Neuronal stem cell (in vitro differentiated cells): ENCODE measurements at regions not wholly inside any gene's neighbourhood (a gene's known extent, or its start where the extent isn't known, plus 50 kb on each side); places are given as distances from the start of the nearest gene placed in this dataset.

Source experiments
- DNase-seq: peaks from one replicate; pipeline ENCODE4 v3.0.0-alpha.2; 2013; ENCODE audit warnings: low spot score
- H2AFZ ChIP-seq: one replicate; pipeline ENCODE4 v1.6.1; 2013; ENCODE audit warnings: mild to moderate bottlenecking, low read length, inconsistent platforms
- H2AK5ac ChIP-seq: 2 replicates; pipeline ENCODE4 v1.6.1; 2013; ENCODE audit warnings: low read depth, mild to moderate bottlenecking, inconsistent platforms, low read length, moderate library complexity, mixed read lengths
- H2BK120ac ChIP-seq: 2 replicates; pipeline ENCODE4 v1.6.1; 2013; ENCODE audit warnings: low read depth, mild to moderate bottlenecking, inconsistent platforms, low read length, moderate library complexity, mixed read lengths
- H2BK12ac ChIP-seq: one replicate; pipeline ENCODE4 v1.6.1; 2013; ENCODE audit warnings: low read length, inconsistent platforms
- H2BK15ac ChIP-seq: 2 replicates; pipeline ENCODE4 v1.6.1; 2013; ENCODE audit warnings: mild to moderate bottlenecking, low read length, inconsistent platforms, mixed read lengths
- H2BK5ac ChIP-seq: one replicate; pipeline ENCODE4 v1.6.1; 2013; ENCODE audit warnings: inconsistent platforms, mild to moderate bottlenecking, low read length, moderate library complexity
- H3K14ac ChIP-seq: one replicate; pipeline ENCODE4 v1.6.1; 2013; ENCODE audit warnings: low read length, inconsistent platforms
- H3K18ac ChIP-seq: 2 replicates; pipeline ENCODE4 v1.6.1; 2013; ENCODE audit warnings: low read length, inconsistent platforms
- H3K23ac ChIP-seq: 2 replicates; pipeline ENCODE4 v1.6.1; 2013; ENCODE audit warnings: low read depth, mild to moderate bottlenecking, mixed read lengths, low read length, inconsistent platforms; ENCODE audit not compliant: poor library complexity
- H3K27ac ChIP-seq: replicated peaks from 3 replicates; pipeline ENCODE4 v1.5.1; 2013; ENCODE audit warnings: low read length, inconsistent platforms
- H3K27me3 ChIP-seq, 3 experiments: 2 replicates each; pipeline ENCODE4 v1.6.1; 2013; ENCODE audit warnings: low read length in 3 of 3, mild to moderate bottlenecking in 2 of 3, inconsistent platforms in 1 of 3, low read depth in 1 of 3, mixed read lengths in 1 of 3, moderate library complexity in 1 of 3; ENCODE audit not compliant: control insufficient read depth in 3 of 3, insufficient read depth in 3 of 3
- H3K36me3 ChIP-seq, 2 donors: replicated peaks in 1 of 2; 2 replicates each; pipeline ENCODE4 v1.6.1; 2013; ENCODE audit warnings: low read length in 2 of 2; ENCODE audit not compliant: control insufficient read depth in 2 of 2, insufficient read depth in 2 of 2
- H3K4ac ChIP-seq: 2 replicates; pipeline ENCODE4 v1.6.1; 2013; ENCODE audit warnings: inconsistent platforms, mild to moderate bottlenecking, low read length, moderate library complexity
- H3K4me1 ChIP-seq, 2 donors: 1 replicate in 1 of 2; 2 replicates in 1 of 2; pipeline ENCODE4 v1.6.1; 2013; ENCODE audit warnings: low read length in 2 of 2, low read depth in 1 of 2; ENCODE audit not compliant: control insufficient read depth in 2 of 2, insufficient read depth in 1 of 2
- H3K4me2 ChIP-seq: one replicate; pipeline ENCODE4 v1.6.1; 2013; ENCODE audit warnings: mild to moderate bottlenecking, low read length, inconsistent platforms; ENCODE audit not compliant: insufficient read depth, poor library complexity, severe bottlenecking
- H3K4me3 ChIP-seq, 2 donors: 2 replicates each; pipeline ENCODE4 v1.5.1; 2013; ENCODE audit warnings: low read length in 2 of 2, mild to moderate bottlenecking in 2 of 2, inconsistent platforms in 1 of 2, moderate library complexity in 1 of 2
- H3K79me1 ChIP-seq: one replicate; pipeline ENCODE4 v1.6.1; 2013; ENCODE audit warnings: low read depth, mild to moderate bottlenecking, inconsistent platforms, low read length, moderate library complexity
- H3K9ac ChIP-seq: one replicate; pipeline ENCODE4 v1.6.1; 2013; ENCODE audit warnings: mild to moderate bottlenecking, low read depth, low read length, inconsistent platforms; ENCODE audit not compliant: poor library complexity
- H3K9me3 ChIP-seq, 2 donors: replicated peaks in 1 of 2; 2 replicates each; pipeline versions ENCODE3 to v1.6.1; 2013; ENCODE audit warnings: low read length in 2 of 2, mild to moderate bottlenecking in 2 of 2, inconsistent platforms in 1 of 2, low read depth in 1 of 2, mixed read lengths in 1 of 2, moderate library complexity in 1 of 2; ENCODE audit not compliant: control insufficient read depth in 2 of 2, insufficient read depth in 1 of 2
- H4K8ac ChIP-seq: one replicate; pipeline ENCODE4 v1.6.1; 2013; ENCODE audit warnings: low read depth, mild to moderate bottlenecking, inconsistent platforms, low read length, moderate library complexity
- H4K91ac ChIP-seq: one replicate; pipeline ENCODE4 v1.6.1; 2013; ENCODE audit warnings: low read length, low read depth, mild to moderate bottlenecking, inconsistent platforms; ENCODE audit not compliant: poor library complexity
- WGBS, 2 donors: extraction: QIAGEN DNeasy Blood & Tissue Kit; methylation state at CpG; one replicate each; pipeline ENCODE4 v1.1.7; 2013; ENCODE audit warnings: missing lambda C conversion rate in 2 of 2, mixed read lengths in 1 of 2; ENCODE audit not compliant: insufficient read length in 2 of 2, insufficient replicate concordance in 1 of 2; ENCODE audit errors: extremely low coverage in 2 of 2; 5-methylcytosine and 5-hydroxymethylcytosine counted together

DNA sequence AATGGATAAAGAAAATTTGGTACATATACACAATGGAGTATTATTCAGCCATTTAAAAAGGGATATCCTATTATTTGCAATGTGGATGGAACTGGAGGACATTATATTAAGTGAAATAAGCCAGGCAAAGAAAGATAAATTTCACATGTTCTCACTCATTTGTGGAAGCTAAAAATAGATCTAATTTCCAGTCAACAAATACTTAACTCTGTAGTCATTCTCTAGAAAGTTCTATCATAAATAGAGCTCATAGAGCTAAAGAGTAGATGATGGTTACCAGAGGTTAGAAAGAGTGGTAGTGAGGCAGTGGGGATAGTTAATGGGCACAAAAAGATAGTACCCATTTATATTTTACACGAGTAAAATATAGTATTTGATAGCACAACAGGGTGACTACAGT, 104.2 kb upstream of the SLC13A1 start:
- Histone ChIP-seq H3K14ac (no peak overlapping the region), H3K9me3 (no peaks in the 10 kb centered on the region), H3K36me3 (no peaks in the 10 kb centered on the region), H3K4me2 (no peak overlapping the region), H2BK15ac (no peak overlapping the region), H3K79me1 (no peaks in the 10 kb centered on the region), H3K27ac (no peak overlapping the region), H4K8ac (no peak overlapping the region), H2BK120ac (no peak overlapping the region), H2BK12ac (no peak overlapping the region), H2BK5ac (no peak overlapping the region), H3K4me3 (no peak overlapping the region), H3K18ac (no peak overlapping the region), H3K23ac (no peak overlapping the region), H3K27me3 (no peaks in the 10 kb centered on the region), H2AK5ac (no peak overlapping the region), H3K4ac (no peak overlapping the region), H3K9ac (no peak overlapping the region), H3K4me1 (no peaks in the 10 kb centered on the region), H2AFZ (no peak overlapping the region), H4K91ac (no peak overlapping the region)
- DNase-seq, result no peak
- WGBS, 2 donors, result no CpG with 5 or more reads among the region's 1 CpG

DNA sequence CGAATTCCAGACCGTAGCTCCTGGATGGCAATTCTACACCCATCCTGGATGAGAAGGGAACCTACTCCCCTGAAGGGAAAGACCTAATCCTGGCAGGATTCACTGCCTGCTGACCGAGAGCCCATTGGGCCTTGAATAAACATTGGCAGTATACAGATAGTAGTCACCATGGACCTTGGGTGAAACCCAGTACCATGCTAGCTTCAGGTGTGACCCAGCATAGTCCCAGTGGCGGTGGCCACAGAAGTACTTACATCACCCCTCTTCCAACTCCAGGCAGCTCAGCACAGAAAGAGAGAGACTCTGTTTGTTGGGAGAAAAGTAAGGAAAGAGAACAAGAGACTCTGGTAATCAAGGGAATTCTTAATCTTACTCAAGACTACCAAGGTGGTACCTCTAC, 97.2 kb upstream of the SLC13A1 start:
- no peak overlapping the region for H3K23ac ChIP-seq
- H4K8ac ChIP-seq, result no peak overlapping the region
- no peaks in the 10 kb centered on the region for H3K4me1 ChIP-seq
- DNase-seq, result no peak
- H3K4me3 ChIP-seq, result no peak overlapping the region
- H3K9ac ChIP-seq, result no peak overlapping the region
- no peak overlapping the region for H3K4me2 ChIP-seq
- H3K79me1 ChIP-seq, result no peaks in the 10 kb centered on the region
- H3K27ac ChIP-seq, result no peak overlapping the region
- no peak overlapping the region for H2BK15ac ChIP-seq
- H2BK12ac ChIP-seq, result no peak overlapping the region
- H4K91ac ChIP-seq, result no peak overlapping the region
- H3K9me3 ChIP-seq, result peaks cover 0 to 2% of the 10 kb centered on the region in 2 donors
- no peak overlapping the region for H3K4ac ChIP-seq
- no peaks in the 10 kb centered on the region for H3K27me3 ChIP-seq
- WGBS, 2 donors, result no CpG with 5 or more reads among the region's 4 CpGs
- no peak overlapping the region for H3K18ac ChIP-seq
- H3K14ac ChIP-seq, result no peak overlapping the region
- H2BK5ac ChIP-seq, result no peak overlapping the region
- no peak overlapping the region for H2BK120ac ChIP-seq
- H2AFZ ChIP-seq, result no peak overlapping the region
- H2AK5ac ChIP-seq, result no peak overlapping the region
- H3K36me3 ChIP-seq, result no peaks in the 10 kb centered on the region

DNA sequence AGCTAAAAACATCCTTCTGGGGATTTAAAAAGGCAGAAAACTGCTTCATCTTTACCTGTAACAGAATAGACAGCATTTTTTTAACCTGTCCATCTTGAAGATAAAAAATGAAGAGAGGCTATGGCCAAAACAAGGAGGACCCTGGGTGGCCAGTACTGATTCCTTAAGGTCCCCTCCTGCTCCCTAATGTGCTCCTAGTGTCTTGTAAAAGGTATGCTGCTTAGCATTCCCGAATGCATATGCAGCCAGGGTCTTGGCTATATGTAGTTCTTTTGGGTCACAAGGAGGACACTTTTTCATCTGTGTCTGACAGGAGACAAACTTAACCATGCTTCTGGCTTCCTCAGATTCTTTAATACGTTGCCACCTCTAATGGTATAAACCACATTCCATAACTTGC, 93.9 kb upstream of the SLC13A1 start:
- no peaks in the 10 kb centered on the region for H3K36me3 ChIP-seq
- H3K14ac ChIP-seq, result peak overlapping the region; percentile 38
- no peak overlapping the region for H3K4ac ChIP-seq
- H3K27me3 ChIP-seq, result no peaks in the 10 kb centered on the region
- WGBS, 2 donors, result no CpG with 5 or more reads among the region's 2 CpGs
- peaks cover 0 to 2% of the 10 kb centered on the region in 2 donors for H3K9me3 ChIP-seq
- no peak overlapping the region for H4K8ac ChIP-seq
- H3K18ac ChIP-seq, result no peak overlapping the region
- H3K4me2 ChIP-seq, result no peak overlapping the region
- DNase-seq, result no peak
- H2AK5ac ChIP-seq, result no peak overlapping the region
- H2BK5ac ChIP-seq, result no peak overlapping the region
- no peak overlapping the region for H3K23ac ChIP-seq
- H2BK15ac ChIP-seq, result no peak overlapping the region
- H3K79me1 ChIP-seq, result no peaks in the 10 kb centered on the region
- no peak overlapping the region for H2AFZ ChIP-seq
- no peaks in the 10 kb centered on the region for H3K4me1 ChIP-seq
- no peak overlapping the region for H4K91ac ChIP-seq
- H3K9ac ChIP-seq, result no peak overlapping the region
- H3K4me3 ChIP-seq, result no peak overlapping the region
- no peak overlapping the region for H2BK12ac ChIP-seq
- H3K27ac ChIP-seq, result no peak overlapping the region
- H2BK120ac ChIP-seq, result no peak overlapping the region

DNA sequence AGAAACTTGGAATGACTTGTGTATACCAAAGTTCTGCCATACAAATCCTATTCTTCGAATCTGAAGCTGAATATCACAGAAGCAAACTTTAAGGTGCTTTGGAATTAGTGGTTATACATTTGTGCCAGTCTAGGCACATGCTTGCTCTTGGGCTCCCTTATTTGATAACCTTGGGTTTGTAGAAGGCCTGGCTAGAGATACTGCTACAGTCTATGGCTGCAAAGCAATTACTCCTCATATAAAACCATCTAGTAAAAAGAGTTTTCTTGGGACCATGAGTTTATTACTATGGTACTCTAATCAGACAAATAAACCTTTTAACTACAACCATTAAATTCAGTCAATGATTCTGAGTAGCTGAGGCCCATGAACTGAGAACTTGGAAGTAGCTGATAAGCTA, 92.5 kb upstream of the SLC13A1 start:
- Histone ChIP-seq H3K79me1 (no peaks in the 10 kb centered on the region), H2AK5ac (no peak overlapping the region), H3K4me2 (no peak overlapping the region), H2AFZ (no peak overlapping the region), H4K91ac (no peak overlapping the region), H3K27me3 (no peaks in the 10 kb centered on the region), H3K9me3 (peaks cover 0 to 2% of the 10 kb centered on the region in 2 donors), H3K18ac (no peak overlapping the region), H3K4ac (no peak overlapping the region), H2BK5ac (no peak overlapping the region), H2BK120ac (no peak overlapping the region), H3K36me3 (no peaks in the 10 kb centered on the region), H3K14ac (no peak overlapping the region), H3K4me3 (no peak overlapping the region), H3K4me1 (no peaks in the 10 kb centered on the region), H4K8ac (no peak overlapping the region), H3K23ac (no peak overlapping the region), H2BK15ac (no peak overlapping the region), H3K27ac (no peak overlapping the region), H2BK12ac (no peak overlapping the region), H3K9ac (no peak overlapping the region)
- no CpG with 5 or more reads among the region's 1 CpG for WGBS, 2 donors
- DNase-seq, result no peak
